Esophagus muscularis mucosa (tissue), 4 donors: ENCODE measurements at regions not wholly inside any gene's neighbourhood (a gene's known extent, or its start where the extent isn't known, plus 50 kb on each side); places are given as distances from the start of the nearest gene placed in this dataset.

ENCODE experiments used
- DNase-seq: peaks from one replicate; pipeline ENCODE4 v3.0.0-alpha.2; 2017; ENCODE audit errors: extremely low spot score
- H3K27ac ChIP-seq, 4 donors: fragments of 200-600 bp; sonication (generic); replicated peaks in 1 of 4; 1 replicate in 3 of 4; 2 replicates in 1 of 4; pipeline ENCODE4 v1.5.1; 2016 to 2019; ENCODE audit warnings: mild to moderate bottlenecking in 1 of 4
- H3K27me3 ChIP-seq, 4 donors: fragments of 200-600 bp; sonication (generic); one replicate each; pipeline versions ENCODE4 v1.5.1 to v1.6.0; 2016 to 2019
- H3K36me3 ChIP-seq, 4 donors: fragments of 200-600 bp; sonication (generic); one replicate each; pipeline ENCODE4 v1.5.1; 2016 to 2019
- H3K4me1 ChIP-seq, 4 donors: fragments of 200-600 bp; sonication (generic); one replicate each; pipeline ENCODE4 v1.5.1; 2016 to 2019
- H3K4me3 ChIP-seq, 4 donors: fragments of 200-600 bp; sonication (generic); 1 replicate in 2 of 4; 2 replicates in 2 of 4; pipeline ENCODE4 v1.5.1; 2016 to 2019; ENCODE audit warnings: mild to moderate bottlenecking in 4 of 4, moderate library complexity in 1 of 4
- H3K9me3 ChIP-seq, 4 donors: fragments of 200-600 bp; sonication (generic); 1 replicate in 3 of 4; 2 replicates in 1 of 4; pipeline ENCODE4 v1.5.1; 2016 to 2019
- EP300 ChIP-seq: sonication (generic); formaldehyde crosslinking; IDR thresholded peaks from one replicate; pipeline ENCODE4 v1.6.1; 2017; ENCODE audit warnings: antibody characterized with exemption
- POLR2A ChIP-seq: fragments of 450-650 bp; IDR thresholded peaks from one replicate; pipeline ENCODE4 v1.6.1; 2017; ENCODE audit warnings: antibody characterized with exemption, moderate library complexity, mild to moderate bottlenecking, low read depth
- POLR2AphosphoS5 ChIP-seq, 2 donors: sonication (generic); formaldehyde crosslinking; IDR thresholded peaks; one replicate each; pipeline ENCODE4 v1.6.1; 2017; ENCODE audit warnings: antibody characterized with exemption in 2 of 2
- WGBS: methylation state at CpG from one replicate; pipeline ENCODE4 v1.1.5; 2018; 5-methylcytosine and 5-hydroxymethylcytosine counted together
- intact Hi-C: fragments of 100-400 bp; cut with DNase I; formaldehyde crosslinking; loops from one replicate; pipeline ENCODE4 v1.15.1; 2023
- TF ChIP-seq, protein P1 (sequence below), 3 experiments: fragments of 200-600 bp in 2 of 3; fragments of 450-650 bp in 1 of 3; sonication (generic) in 2 of 3; IDR thresholded peaks; one replicate each; pipeline ENCODE4 v1.5.1; 2017 to 2019; ENCODE audit warnings: antibody characterized with exemption in 3 of 3, mild to moderate bottlenecking in 2 of 3, moderate library complexity in 1 of 3

DNA sequence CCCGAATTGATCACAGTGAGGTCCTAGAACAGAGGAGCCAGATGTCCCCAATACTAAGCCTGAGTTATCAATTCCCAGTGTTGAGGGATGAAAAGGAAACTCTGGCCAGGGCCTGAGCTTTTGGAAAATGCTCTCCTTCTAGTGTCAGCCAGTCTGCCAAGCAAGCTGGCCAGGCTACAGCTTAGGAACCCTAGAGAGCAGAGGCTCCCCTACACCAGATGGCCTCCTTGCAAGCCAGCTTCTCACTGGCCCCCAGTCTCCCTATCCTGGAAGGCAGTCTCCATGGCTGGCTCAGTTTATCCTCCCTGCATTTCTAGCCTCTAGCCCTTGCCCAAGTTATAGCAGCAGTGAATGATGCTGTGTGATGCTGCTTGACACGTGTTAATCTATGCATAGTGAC is 204.7 kb upstream of the WWC1 start:
- TF ChIP-seq POLR2A = no peak
- TF ChIP-seq, protein P1, sequence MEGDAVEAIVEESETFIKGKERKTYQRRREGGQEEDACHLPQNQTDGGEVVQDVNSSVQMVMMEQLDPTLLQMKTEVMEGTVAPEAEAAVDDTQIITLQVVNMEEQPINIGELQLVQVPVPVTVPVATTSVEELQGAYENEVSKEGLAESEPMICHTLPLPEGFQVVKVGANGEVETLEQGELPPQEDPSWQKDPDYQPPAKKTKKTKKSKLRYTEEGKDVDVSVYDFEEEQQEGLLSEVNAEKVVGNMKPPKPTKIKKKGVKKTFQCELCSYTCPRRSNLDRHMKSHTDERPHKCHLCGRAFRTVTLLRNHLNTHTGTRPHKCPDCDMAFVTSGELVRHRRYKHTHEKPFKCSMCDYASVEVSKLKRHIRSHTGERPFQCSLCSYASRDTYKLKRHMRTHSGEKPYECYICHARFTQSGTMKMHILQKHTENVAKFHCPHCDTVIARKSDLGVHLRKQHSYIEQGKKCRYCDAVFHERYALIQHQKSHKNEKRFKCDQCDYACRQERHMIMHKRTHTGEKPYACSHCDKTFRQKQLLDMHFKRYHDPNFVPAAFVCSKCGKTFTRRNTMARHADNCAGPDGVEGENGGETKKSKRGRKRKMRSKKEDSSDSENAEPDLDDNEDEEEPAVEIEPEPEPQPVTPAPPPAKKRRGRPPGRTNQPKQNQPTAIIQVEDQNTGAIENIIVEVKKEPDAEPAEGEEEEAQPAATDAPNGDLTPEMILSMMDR (IDR thresholded peaks at IDR 0.05) = no peak
- no peak for TF ChIP-seq EP300
- no peak for TF ChIP-seq POLR2AphosphoS5 (IDR thresholded peaks at IDR 0.05)
- Histone ChIP-seq H3K27me3 (no peaks in the 10 kb centered on the region), H3K27ac (no peak overlapping the region), H3K4me1 (peaks cover 12 to 21% (median 17%) of the 10 kb centered on the region in 4 donors), H3K9me3 (no peaks in the 10 kb centered on the region), H3K36me3 (no peaks in the 10 kb centered on the region), H3K4me3 (no peak overlapping the region)
- intact Hi-C loops = no loop called here
- DNase-seq = no peak
- WGBS = 73% methylated on average over 2 of the region's 2 CpGs

GRCh38 chr5:168088410-168089173 is 202.9 kb upstream of the WWC1 start:
- Histone ChIP-seq H3K36me3 (peaks cover 0 to 6% (median 0%) of the 10 kb centered on the region in 4 donors), H3K27me3 (no peaks in the 10 kb centered on the region), H3K27ac (no peak overlapping the region), H3K4me1 (peaks cover 12 to 25% (median 17%) of the 10 kb centered on the region in 4 donors), H3K4me3 (no peak overlapping the region), H3K9me3 (no peaks in the 10 kb centered on the region)
- TF ChIP-seq POLR2A (no peak), POLR2AphosphoS5 (IDR thresholded peaks at IDR 0.05) (no peak), EP300 (no peak)
- TF ChIP-seq, protein P1 (IDR thresholded peaks at IDR 0.05) = no peak
- intact Hi-C loops = no loop called here
- 82% methylated on average over 13 of the region's 13 CpGs for WGBS
- no peak for DNase-seq

DNA sequence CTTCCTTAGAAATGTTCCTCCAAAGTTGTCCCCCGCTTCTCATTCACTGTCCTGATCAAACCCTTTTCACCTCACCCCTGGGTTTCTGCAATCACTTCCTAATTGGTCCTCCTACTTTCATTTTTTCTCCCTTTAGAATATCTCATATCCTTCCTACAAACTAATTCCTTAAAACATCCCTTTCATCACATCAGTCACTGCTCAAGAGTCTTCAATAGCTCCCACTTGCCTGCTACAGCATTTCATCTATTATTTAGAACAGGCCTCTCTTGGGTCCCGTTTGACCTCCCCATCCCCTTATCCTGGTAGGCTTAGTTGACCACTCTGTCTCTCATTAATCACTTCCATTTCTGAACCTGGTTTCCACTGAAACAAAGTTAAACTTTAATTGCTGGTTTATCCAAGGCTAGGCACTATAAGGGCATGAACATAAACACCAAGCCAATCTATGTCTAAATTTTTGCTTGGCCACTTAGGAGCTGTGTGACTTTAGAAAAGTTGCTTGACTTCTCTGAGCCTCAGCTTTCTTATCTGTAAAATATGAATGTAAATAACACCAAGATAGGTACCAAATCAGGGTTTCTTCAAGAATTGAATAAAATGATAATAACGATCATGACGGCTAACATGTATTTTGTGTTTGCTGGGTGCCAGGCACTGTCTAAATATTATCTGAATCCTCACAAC is 202.1 kb upstream of the WWC1 start:
- H3K4me1 ChIP-seq = peaks cover 12 to 25% (median 17%) of the 10 kb centered on the region in 4 donors
- peaks cover 0 to 6% (median 0%) of the 10 kb centered on the region in 4 donors for H3K36me3 ChIP-seq
- WGBS = 92% methylated on average over 4 of the region's 4 CpGs
- no peak overlapping the region for H3K27ac ChIP-seq
- H3K4me3 ChIP-seq = no peak overlapping the region
- DNase-seq = no peak
- TF ChIP-seq EP300 (no peak), POLR2AphosphoS5 (IDR thresholded peaks at IDR 0.05) (no peak), POLR2A (no peak)
- TF ChIP-seq, protein P1 (IDR thresholded peaks at IDR 0.05) = no peak
- intact Hi-C loops = no loop called here
- H3K9me3 ChIP-seq = no peaks in the 10 kb centered on the region
- H3K27me3 ChIP-seq = no peaks in the 10 kb centered on the region

DNA sequence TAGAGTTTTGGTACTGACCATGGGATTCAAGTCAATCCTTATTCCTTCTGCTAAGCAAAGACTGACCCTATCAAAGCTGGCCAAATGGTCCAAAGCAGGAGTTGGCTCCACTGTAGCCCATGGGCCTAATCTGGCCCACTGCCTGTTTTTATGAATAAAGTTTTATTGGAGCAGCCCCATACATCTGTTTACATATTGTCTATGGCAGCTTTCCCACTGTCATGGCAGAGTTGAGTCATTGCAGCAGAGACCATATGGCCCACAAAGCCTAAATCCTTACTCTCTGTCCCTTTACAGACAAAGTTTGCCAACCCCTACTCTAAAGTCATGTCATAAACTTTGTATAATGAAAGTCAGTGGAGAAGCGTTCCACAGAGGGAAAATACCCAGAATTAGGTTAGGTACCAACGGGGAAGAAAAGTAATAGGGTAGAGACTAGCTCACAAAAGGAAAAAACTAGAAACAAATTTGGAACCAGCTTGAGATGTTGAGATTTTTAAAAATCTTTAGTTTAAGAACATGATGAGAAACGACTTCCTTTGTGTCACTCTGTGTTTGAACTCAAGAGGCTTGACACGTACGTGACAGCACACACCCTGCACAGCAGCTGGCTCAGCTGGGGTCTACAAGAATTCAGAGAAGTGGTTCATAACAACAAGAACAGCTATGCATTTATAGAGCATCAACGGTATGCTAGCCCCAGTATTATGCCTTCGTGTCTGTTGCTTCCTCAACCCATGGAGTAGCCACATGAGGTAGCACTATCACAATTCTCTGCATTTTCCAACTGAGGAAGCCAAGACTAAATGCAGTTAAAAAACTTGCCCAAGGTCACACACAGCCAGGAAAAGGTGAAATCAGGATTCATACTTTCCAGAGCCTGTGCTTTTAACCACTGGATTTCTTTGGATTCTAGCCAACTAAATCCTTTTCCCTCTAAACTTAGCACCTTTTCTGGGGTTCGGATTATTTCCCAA is 198.9 kb upstream of the WWC1 start:
- no peaks in the 10 kb centered on the region for H3K9me3 ChIP-seq
- H3K4me1 ChIP-seq = peaks cover 0 to 4% (median 0%) of the 10 kb centered on the region in 4 donors
- H3K27me3 ChIP-seq = no peaks in the 10 kb centered on the region
- no peak for TF ChIP-seq EP300
- TF ChIP-seq POLR2AphosphoS5 (IDR thresholded peaks at IDR 0.05) = no peak
- TF ChIP-seq, protein P1 (IDR thresholded peaks at IDR 0.05) = no peak
- no peak for TF ChIP-seq POLR2A
- peaks cover 0 to 6% (median 0%) of the 10 kb centered on the region in 4 donors for H3K36me3 ChIP-seq
- intact Hi-C loops = no loop called here
- no peak overlapping the region for H3K27ac ChIP-seq
- no peak overlapping the region for H3K4me3 ChIP-seq
- DNase-seq = no peak
- 85% methylated on average over 8 of the region's 8 CpGs for WGBS
